NT2/D1 (cell line): ENCODE measurements at regions not wholly inside any gene's neighbourhood (a gene's known extent, or its start where the extent isn't known, plus 50 kb on each side); places are given as distances from the start of the nearest gene placed in this dataset.

Experiments used
- SUZ12 ChIP-seq: IDR thresholded peaks from 2 replicates; pipeline ENCODE4 v1.6.1; 2011; ENCODE audit not compliant: insufficient read length, insufficient read depth; ENCODE audit errors: extremely low read depth
- YY1 ChIP-seq: IDR thresholded peaks from 2 replicates; pipeline ENCODE4 v1.6.1; 2011; ENCODE audit not compliant: insufficient read length, insufficient read depth

GRCh38 chr6:81865712-81866111, 113.2 kb upstream of the TENT5A start:
- TF ChIP-seq YY1 (no peak), SUZ12 (no peak)
